SU-DHL-6 (cell line): ENCODE measurements at regions not wholly inside any gene's neighbourhood (a gene's known extent, or its start where the extent isn't known, plus 50 kb on each side); places are given as distances from the start of the nearest gene placed in this dataset.

Source experiments
- EZH2phosphoT487 ChIP-seq: fragments of 200-600 bp; sonication (generic), shearing (Covaris generic); conservative IDR thresholded peaks from 2 replicates; pipeline ENCODE4 v1.6.1; 2018; ENCODE audit warnings: mild to moderate bottlenecking, antibody characterized with exemption, low read length, moderate library complexity, mixed read lengths
- TF ChIP-seq, protein P1 (sequence below): fragments of 200-600 bp; sonication (generic); IDR thresholded peaks from one replicate; pipeline ENCODE4 v1.5.1; 2017; ENCODE audit warnings: antibody characterized with exemption, mild to moderate bottlenecking, low read length, moderate library complexity; ENCODE audit not compliant: insufficient read depth, poor library complexity, severe bottlenecking

DNA sequence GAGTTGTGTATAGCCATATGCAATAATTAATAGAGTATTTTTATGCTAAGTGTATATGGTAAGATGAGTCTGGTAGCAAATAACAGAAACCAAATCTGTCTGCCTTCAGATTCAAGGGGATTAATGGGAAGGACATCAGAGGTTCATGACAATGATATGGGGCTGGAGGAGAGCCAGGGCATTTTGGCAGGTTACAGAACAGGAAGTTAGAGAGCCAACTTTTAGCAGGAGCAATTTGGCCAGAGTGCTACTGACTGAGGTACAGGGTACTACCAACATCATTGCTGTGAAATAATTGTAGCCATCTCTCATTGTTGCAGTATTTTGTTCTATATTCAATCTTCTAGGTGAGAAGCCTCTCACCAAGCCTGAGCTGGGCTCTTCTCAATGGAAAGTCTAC, 210.9 kb upstream of the FAM47A start:
- TF ChIP-seq, protein P1, sequence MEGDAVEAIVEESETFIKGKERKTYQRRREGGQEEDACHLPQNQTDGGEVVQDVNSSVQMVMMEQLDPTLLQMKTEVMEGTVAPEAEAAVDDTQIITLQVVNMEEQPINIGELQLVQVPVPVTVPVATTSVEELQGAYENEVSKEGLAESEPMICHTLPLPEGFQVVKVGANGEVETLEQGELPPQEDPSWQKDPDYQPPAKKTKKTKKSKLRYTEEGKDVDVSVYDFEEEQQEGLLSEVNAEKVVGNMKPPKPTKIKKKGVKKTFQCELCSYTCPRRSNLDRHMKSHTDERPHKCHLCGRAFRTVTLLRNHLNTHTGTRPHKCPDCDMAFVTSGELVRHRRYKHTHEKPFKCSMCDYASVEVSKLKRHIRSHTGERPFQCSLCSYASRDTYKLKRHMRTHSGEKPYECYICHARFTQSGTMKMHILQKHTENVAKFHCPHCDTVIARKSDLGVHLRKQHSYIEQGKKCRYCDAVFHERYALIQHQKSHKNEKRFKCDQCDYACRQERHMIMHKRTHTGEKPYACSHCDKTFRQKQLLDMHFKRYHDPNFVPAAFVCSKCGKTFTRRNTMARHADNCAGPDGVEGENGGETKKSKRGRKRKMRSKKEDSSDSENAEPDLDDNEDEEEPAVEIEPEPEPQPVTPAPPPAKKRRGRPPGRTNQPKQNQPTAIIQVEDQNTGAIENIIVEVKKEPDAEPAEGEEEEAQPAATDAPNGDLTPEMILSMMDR, result no peak
- no peak for TF ChIP-seq EZH2phosphoT487
